ENCODE measurements at regions not wholly inside any gene's neighbourhood (a gene's known extent, or its start where the extent isn't known, plus 50 kb on each side); places are given as distances from the start of the nearest gene placed in this dataset.

GRCh38 chr1:221809091-221810029 lies 67.5 kb upstream of the DUSP10 start:
- Histone ChIP-seq H3K36me3 (ENCODE audit: control insufficient read depth in 2 of 3, insufficient read depth in 3 of 3, low read length in 3 of 3) (no peaks in the 10 kb centered on the region), H3K27me3 (ENCODE audit: control insufficient read depth, insufficient read depth, low read length) (no peaks in the 10 kb centered on the region), H3K4me3 (ENCODE audit: low read length in 3 of 3) (no peak overlapping the region), H3K9ac (ENCODE audit: low read length in 3 of 3) (no peak overlapping the region), H3K27ac (ENCODE audit: low read depth in 2 of 2, low read length in 2 of 2) (no peak overlapping the region), H3K9me3 (ENCODE audit: control insufficient read depth in 2 of 3, insufficient read depth in 1 of 3, low read length in 3 of 3) (no peaks in the 10 kb centered on the region), H3K4me1 (ENCODE audit: control insufficient read depth in 2 of 3, insufficient read depth in 2 of 3, low read depth in 1 of 3, low read length in 3 of 3) (no peaks in the 10 kb centered on the region)
- no peak for DNase-seq
- TF ChIP-seq CTCF (IDR thresholded peaks at IDR 0.05; ENCODE audit: borderline replicate concordance, extremely low read depth, insufficient read depth), result no peak
- intact Hi-C loops (cut with DNase I), result no loop called here
- FAIRE-seq, result no peak

- Histone ChIP-seq H3K9me3 (ENCODE audit: control insufficient read depth in 2 of 3, insufficient read depth in 1 of 3, low read length in 3 of 3) (no peaks in the 10 kb centered on the region), H3K4me1 (ENCODE audit: control insufficient read depth in 2 of 3, insufficient read depth in 2 of 3, low read depth in 1 of 3, low read length in 3 of 3) (no peaks in the 10 kb centered on the region), H3K36me3 (ENCODE audit: control insufficient read depth in 2 of 3, insufficient read depth in 3 of 3, low read length in 3 of 3) (no peaks in the 10 kb centered on the region), H3K27ac (ENCODE audit: low read depth in 2 of 2, low read length in 2 of 2) (no peak overlapping the region), H3K27me3 (ENCODE audit: control insufficient read depth, insufficient read depth, low read length) (no peaks in the 10 kb centered on the region), H3K9ac (ENCODE audit: low read length in 3 of 3) (no peak overlapping the region), H3K4me3 (ENCODE audit: low read length in 3 of 3) (no peak overlapping the region)
- intact Hi-C loops (cut with DNase I), result no loop called here
- no peak for TF ChIP-seq CTCF (IDR thresholded peaks at IDR 0.05; ENCODE audit: borderline replicate concordance, extremely low read depth, insufficient read depth)
- DNase-seq, result no peak
- FAIRE-seq, result no peak
These were observed 65.1 kb upstream of the DUSP10 start for GRCh38 chr1:221806984-221807383.

- Histone ChIP-seq H3K9ac (ENCODE audit: low read length in 3 of 3) (no peak overlapping the region), H3K9me3 (ENCODE audit: control insufficient read depth in 2 of 3, insufficient read depth in 1 of 3, low read length in 3 of 3) (no peaks in the 10 kb centered on the region), H3K27ac (ENCODE audit: low read depth in 2 of 2, low read length in 2 of 2) (no peak overlapping the region), H3K4me3 (ENCODE audit: low read length in 3 of 3) (no peak overlapping the region), H3K27me3 (ENCODE audit: control insufficient read depth, insufficient read depth, low read length) (no peaks in the 10 kb centered on the region), H3K4me1 (ENCODE audit: control insufficient read depth in 2 of 3, insufficient read depth in 2 of 3, low read depth in 1 of 3, low read length in 3 of 3) (no peaks in the 10 kb centered on the region), H3K36me3 (ENCODE audit: control insufficient read depth in 2 of 3, insufficient read depth in 3 of 3, low read length in 3 of 3) (no peaks in the 10 kb centered on the region)
- intact Hi-C loops (cut with DNase I), result no loop called here
- no peak for TF ChIP-seq CTCF (IDR thresholded peaks at IDR 0.05; ENCODE audit: borderline replicate concordance, extremely low read depth, insufficient read depth)
- FAIRE-seq, result no peak
- no peak for DNase-seq
These were observed 64.3 kb upstream of the DUSP10 start for GRCh38 chr1:221806236-221806635.
